Tibial artery (tissue), 4 donors: ENCODE measurements at regions not wholly inside any gene's neighbourhood (a gene's known extent, or its start where the extent isn't known, plus 50 kb on each side); places are given as distances from the start of the nearest gene placed in this dataset.
A peak's percentile ranks its signal among the peaks of the same experiment; 100 is the strongest.
"Not testable (repeated sequence)": the region's sequence is repeated elsewhere in the genome, so short reads cannot be mapped to it uniquely, and the experiment has no call there.

Source experiments
- DNase-seq, 2 donors: peaks; one replicate each; pipeline ENCODE4 v3.0.0-alpha.2; 2019
- H3K27ac ChIP-seq, 2 donors: fragments of 200-600 bp; sonication (generic) in 1 of 2; 1 replicate in 1 of 2; 2 replicates in 1 of 2; pipeline ENCODE4 v1.5.1; 2018 to 2019; ENCODE audit warnings: mild to moderate bottlenecking in 1 of 2
- H3K27me3 ChIP-seq, 2 donors: fragments of 200-600 bp; sonication (generic) in 1 of 2; one replicate each; pipeline versions ENCODE4 v1.5.1 to v1.6.0; 2016 to 2019
- H3K36me3 ChIP-seq, 3 donors: fragments of 200-600 bp; sonication (generic) in 2 of 3; one replicate each; pipeline ENCODE4 v1.5.1; 2016 to 2019; ENCODE audit warnings: mild to moderate bottlenecking in 2 of 3
- H3K4me1 ChIP-seq, 4 donors: fragments of 200-600 bp; sonication (generic) in 2 of 4; 1 replicate in 3 of 4; 2 replicates in 1 of 4; pipeline ENCODE4 v1.5.1; 2016 to 2019
- H3K4me3 ChIP-seq, 2 donors: fragments of 200-600 bp; sonication (generic) in 1 of 2; 1 replicate in 1 of 2; 2 replicates in 1 of 2; pipeline ENCODE4 v1.5.1; 2018 to 2019; ENCODE audit warnings: mild to moderate bottlenecking in 2 of 2
- H3K9me3 ChIP-seq, 3 donors: fragments of 200-600 bp; sonication (generic) in 1 of 3; one replicate each; pipeline ENCODE4 v1.5.1; 2016 to 2019
- intact Hi-C: fragments of 100-400 bp; cut with DNase I; formaldehyde crosslinking; loops from one replicate; pipeline ENCODE4 v1.15.0; 2023; ENCODE audit warnings: low total_unique reads
- TF ChIP-seq, protein P1 (sequence below), 2 experiments: fragments of 200-600 bp in 1 of 2; fragments of 450-650 bp in 1 of 2; IDR thresholded peaks; one replicate each; pipeline ENCODE4 v1.5.1; 2017 to 2019; ENCODE audit warnings: antibody characterized with exemption in 2 of 2, mild to moderate bottlenecking in 1 of 2, moderate library complexity in 1 of 2

DNA sequence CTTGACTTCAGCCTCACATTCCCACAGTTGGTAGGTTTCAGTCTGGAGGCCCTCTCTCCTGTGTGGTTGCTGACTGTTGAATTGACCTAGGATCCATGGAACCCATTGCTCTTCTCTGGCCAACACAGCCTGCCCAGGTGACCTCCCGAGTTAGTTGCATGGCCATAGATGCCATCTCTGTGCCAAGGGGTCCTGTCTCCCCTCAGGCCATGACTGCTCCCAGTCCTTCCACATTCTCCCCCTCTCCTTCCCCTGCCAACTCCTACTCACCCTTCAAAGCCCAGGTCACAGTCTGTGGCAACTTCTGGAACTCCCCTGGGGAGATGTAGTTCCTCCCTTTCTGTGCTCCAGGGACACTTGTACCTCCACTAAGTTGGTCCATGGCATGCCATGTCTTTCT, 67.3 kb upstream of the GRB10 start:
- H3K4me1 ChIP-seq = no peaks in the 10 kb centered on the region
- H3K9me3 ChIP-seq = no peaks in the 10 kb centered on the region
- H3K4me3 ChIP-seq = no peak overlapping the region
- TF ChIP-seq, protein P1, sequence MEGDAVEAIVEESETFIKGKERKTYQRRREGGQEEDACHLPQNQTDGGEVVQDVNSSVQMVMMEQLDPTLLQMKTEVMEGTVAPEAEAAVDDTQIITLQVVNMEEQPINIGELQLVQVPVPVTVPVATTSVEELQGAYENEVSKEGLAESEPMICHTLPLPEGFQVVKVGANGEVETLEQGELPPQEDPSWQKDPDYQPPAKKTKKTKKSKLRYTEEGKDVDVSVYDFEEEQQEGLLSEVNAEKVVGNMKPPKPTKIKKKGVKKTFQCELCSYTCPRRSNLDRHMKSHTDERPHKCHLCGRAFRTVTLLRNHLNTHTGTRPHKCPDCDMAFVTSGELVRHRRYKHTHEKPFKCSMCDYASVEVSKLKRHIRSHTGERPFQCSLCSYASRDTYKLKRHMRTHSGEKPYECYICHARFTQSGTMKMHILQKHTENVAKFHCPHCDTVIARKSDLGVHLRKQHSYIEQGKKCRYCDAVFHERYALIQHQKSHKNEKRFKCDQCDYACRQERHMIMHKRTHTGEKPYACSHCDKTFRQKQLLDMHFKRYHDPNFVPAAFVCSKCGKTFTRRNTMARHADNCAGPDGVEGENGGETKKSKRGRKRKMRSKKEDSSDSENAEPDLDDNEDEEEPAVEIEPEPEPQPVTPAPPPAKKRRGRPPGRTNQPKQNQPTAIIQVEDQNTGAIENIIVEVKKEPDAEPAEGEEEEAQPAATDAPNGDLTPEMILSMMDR (IDR thresholded peaks at IDR 0.05) = no peak
- peak in 1 of 2 donors; percentile 39 for DNase-seq
- no peak overlapping the region for H3K27ac ChIP-seq
- H3K27me3 ChIP-seq = no peaks in the 10 kb centered on the region
- intact Hi-C loops = no loop called here
- H3K36me3 ChIP-seq = no peaks in the 10 kb centered on the region

DNA sequence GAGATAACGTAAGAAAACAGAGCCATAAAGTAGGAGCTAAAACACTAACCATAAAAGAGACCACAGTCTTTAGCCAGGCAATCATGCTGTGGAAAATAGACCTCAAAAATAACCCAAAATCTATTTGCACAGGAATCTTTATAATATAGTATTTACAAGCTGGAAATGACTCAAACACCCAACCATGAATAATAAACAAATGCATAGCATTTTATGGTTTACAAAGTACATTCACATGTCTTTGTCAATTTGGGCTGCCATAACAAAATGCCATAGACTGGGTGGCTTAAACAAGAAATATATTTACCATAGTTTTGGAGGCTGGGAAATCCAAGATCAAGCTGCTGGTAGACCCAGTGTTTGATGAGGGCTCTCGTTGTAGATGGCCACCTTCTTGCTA, 65.5 kb upstream of the GRB10 start:
- Histone ChIP-seq H3K27me3 (no peaks in the 10 kb centered on the region), H3K36me3 (no peaks in the 10 kb centered on the region), H3K4me1 (no peaks in the 10 kb centered on the region), H3K27ac (no peak overlapping the region), H3K4me3 (no peak overlapping the region), H3K9me3 (no peaks in the 10 kb centered on the region)
- TF ChIP-seq, protein P1 (IDR thresholded peaks at IDR 0.05) = no peak
- intact Hi-C loops = no loop called here
- no peak for DNase-seq

DNA sequence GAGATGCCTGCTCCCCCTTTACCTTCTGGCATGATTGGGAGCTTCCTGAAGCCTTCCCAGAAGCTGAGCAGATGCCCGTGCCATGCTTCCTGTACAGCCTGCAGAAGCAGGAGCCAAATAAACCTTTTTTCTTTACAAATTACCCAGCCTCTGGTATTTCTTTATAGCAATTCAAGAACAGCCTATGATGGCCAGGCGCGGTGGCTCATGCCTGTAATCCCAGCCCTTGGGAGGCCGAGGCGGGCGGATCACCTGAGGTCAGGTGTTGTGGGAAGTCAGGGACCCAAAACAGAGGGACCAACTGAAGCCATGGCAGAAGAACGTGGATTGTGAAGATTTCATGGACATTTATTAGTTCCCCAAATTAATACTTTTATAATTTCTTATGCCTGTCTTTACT, 62.2 kb upstream of the GRB10 start:
- DNase-seq = peak in 1 of 2 donors; percentile 33
- H3K27me3 ChIP-seq, H3K4me1 ChIP-seq, intact Hi-C loops, H3K36me3 ChIP-seq, H3K27ac ChIP-seq, H3K9me3 ChIP-seq, H3K4me3 ChIP-seq: not testable (repeated sequence)

DNA sequence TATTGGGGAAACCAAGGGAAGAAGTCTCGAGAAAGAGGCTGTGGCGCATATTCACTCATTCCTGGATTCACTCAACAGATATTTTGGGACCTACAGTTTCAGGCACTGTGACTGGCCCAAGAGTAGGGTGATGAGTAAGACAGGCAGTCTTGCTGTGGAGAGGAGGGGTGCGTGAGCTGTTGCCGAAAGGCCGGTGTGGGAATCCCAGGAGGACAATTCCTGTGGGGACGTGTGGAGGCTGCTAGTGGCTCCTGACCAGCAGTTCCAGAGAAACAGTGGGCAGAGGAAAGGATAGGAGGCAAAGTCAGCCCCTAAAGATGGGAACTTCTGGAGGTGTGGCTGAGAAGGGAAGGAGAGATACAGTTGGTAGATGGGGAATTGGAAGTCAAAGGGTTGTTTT, 59.3 kb upstream of the GRB10 start:
- no peak overlapping the region for H3K4me3 ChIP-seq
- H3K36me3 ChIP-seq = no peaks in the 10 kb centered on the region
- intact Hi-C loops = no loop called here
- H3K27ac ChIP-seq = no peak overlapping the region
- no peaks in the 10 kb centered on the region for H3K27me3 ChIP-seq
- TF ChIP-seq, protein P1 (IDR thresholded peaks at IDR 0.05) = no peak
- peaks cover 0 to 19% (median 8%) of the 10 kb centered on the region in 4 donors for H3K4me1 ChIP-seq
- no peak for DNase-seq
- H3K9me3 ChIP-seq = no peaks in the 10 kb centered on the region

DNA sequence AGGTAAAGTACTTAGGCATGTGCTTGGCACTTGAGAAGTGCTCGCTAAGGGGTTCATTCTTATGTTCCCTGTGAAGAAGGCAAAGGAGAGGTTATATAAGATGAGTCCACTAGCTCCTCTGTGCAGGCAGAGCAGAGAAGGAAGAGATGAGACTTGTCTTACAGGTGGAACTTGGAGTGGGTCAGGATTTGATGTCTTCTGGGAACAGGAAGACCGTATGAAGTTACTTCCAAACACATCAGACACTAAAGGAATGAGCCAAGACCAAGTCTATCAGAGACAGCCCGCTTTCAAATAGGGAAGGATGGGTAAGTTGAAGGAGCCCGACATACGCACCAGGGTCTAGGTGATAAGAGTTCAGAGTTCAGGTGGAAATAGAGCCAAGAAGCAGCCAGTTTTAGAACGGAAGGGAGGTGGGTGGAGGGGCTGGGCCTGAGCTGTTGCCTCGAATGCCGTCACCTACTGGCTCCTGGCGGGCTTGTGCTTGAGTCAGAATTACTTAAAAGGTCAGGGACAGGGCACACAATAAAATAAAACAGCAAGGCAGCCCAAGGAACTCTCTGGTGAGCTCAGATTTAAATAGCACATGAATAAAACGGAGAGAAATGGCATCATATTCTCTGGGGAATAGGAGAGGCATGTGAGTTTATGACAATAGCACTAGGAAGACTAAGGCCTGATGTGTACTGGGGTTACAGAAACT, 56.1 kb upstream of the GRB10 start:
- H3K27me3 ChIP-seq = no peaks in the 10 kb centered on the region
- intact Hi-C loops = no loop called here
- DNase-seq = peak; percentile 64 to 77
- H3K27ac ChIP-seq = peak overlapping the region; percentile 28 to 33
- no peaks in the 10 kb centered on the region for H3K9me3 ChIP-seq
- H3K36me3 ChIP-seq = no peaks in the 10 kb centered on the region
- peaks cover 0 to 19% (median 8%) of the 10 kb centered on the region in 4 donors for H3K4me1 ChIP-seq
- TF ChIP-seq, protein P1 (IDR thresholded peaks at IDR 0.05) = no peak
- H3K4me3 ChIP-seq = no peak overlapping the region

DNA sequence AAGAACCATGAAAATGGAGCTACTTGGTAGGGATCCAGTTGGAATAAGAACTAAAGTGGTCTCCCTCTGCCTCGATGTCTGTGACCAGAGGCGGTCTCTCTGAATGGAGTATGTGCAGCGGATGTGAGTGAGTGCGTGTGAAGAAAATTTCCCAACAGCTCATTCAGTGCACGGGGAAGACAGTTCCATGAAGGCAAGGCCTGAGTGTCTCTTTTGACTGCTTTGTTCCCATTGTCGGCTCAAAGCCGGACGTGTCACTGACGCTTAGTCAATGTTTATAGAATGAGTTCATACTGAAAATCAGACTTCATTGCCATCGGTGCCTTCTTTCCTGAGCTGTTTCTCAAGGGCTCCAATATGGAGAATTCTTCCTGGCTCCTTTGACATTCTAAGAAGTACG, 55.3 kb upstream of the GRB10 start:
- intact Hi-C loops = no loop called here
- no peaks in the 10 kb centered on the region for H3K9me3 ChIP-seq
- TF ChIP-seq, protein P1 (IDR thresholded peaks at IDR 0.05) = no peak
- peaks cover 0 to 19% (median 8%) of the 10 kb centered on the region in 4 donors for H3K4me1 ChIP-seq
- no peaks in the 10 kb centered on the region for H3K27me3 ChIP-seq
- H3K36me3 ChIP-seq = no peaks in the 10 kb centered on the region
- DNase-seq = no peak
- H3K27ac ChIP-seq = peak overlapping the region; percentile 28 to 33
- H3K4me3 ChIP-seq = no peak overlapping the region
